WTC11 (cell line): ENCODE measurements at regions not wholly inside any gene's neighbourhood (a gene's known extent, or its start where the extent isn't known, plus 50 kb on each side); places are given as distances from the start of the nearest gene placed in this dataset.

ENCODE experiments used
- ATAC-seq: fragments of 200-7000 bp; cut with Tn5 transposase; 2 replicates; pipeline ENCODE4 v1.10.0; 2021; ENCODE audit warnings: mild to moderate bottlenecking, moderate library complexity
- CTCF ChIA-PET: fragments of 300-600 bp; sonication (Branson Sonifier 250); formaldehyde crosslinking; loops from one replicate; lab custom pipeline; 2021; ENCODE audit warnings: antibody characterized with exemption; lab: Charles Lee
- POLR2A ChIA-PET: fragments of 350-600 bp; sonication (Branson Sonifier 250); formaldehyde crosslinking; loops from one replicate; lab custom pipeline; 2021; ENCODE audit warnings: antibody characterized with exemption; lab: Charles Lee
- DNase-seq: peaks from one replicate; pipeline ENCODE4 v3.0.0; 2021; ENCODE audit warnings: low spot score
- H3K27ac Mint-ChIP-seq: 2 replicates; pipeline ENCODE4 v1.8.0; 2021; ENCODE audit warnings: mixed read lengths
- H3K27me3 Mint-ChIP-seq: 2 replicates; pipeline ENCODE4 v1.8.0; 2021; ENCODE audit warnings: low read depth, mild to moderate bottlenecking, moderate library complexity, mixed read lengths
- H3K36me3 Mint-ChIP-seq: 2 replicates; pipeline ENCODE4 v1.8.0; 2021; ENCODE audit warnings: mixed read lengths
- H3K4me1 Mint-ChIP-seq: 2 replicates; pipeline ENCODE4 v1.8.0; 2022; ENCODE audit warnings: mixed read lengths
- H3K4me3 Mint-ChIP-seq: 2 replicates; pipeline ENCODE4 v1.8.0; 2021; ENCODE audit warnings: mild to moderate bottlenecking, moderate library complexity, mixed read lengths
- H3K9me3 Mint-ChIP-seq: 2 replicates; pipeline ENCODE4 v1.8.0; 2021; ENCODE audit warnings: mixed read lengths
- AR ChIP-seq: fragments of 250-450 bp; sonication (Bioruptor Pico); IDR thresholded peaks from 2 replicates; pipeline ENCODE4 v1.9.0; 2021; ENCODE audit warnings: mild to moderate bottlenecking
- CREB1 ChIP-seq: sonication (generic); formaldehyde crosslinking; IDR thresholded peaks from 2 replicates; pipeline ENCODE4 v1.8.0; 2023; ENCODE audit warnings: mild to moderate bottlenecking, missing genetic modification reagents
- GABPB1 ChIP-seq: sonication (generic); formaldehyde crosslinking; IDR thresholded peaks from 2 replicates; pipeline ENCODE4 v1.8.1; 2023; ENCODE audit warnings: mild to moderate bottlenecking, missing genetic modification reagents
- MXD4 ChIP-seq: fragments of 250-450 bp; sonication (Bioruptor Pico); IDR thresholded peaks from 2 replicates; pipeline ENCODE4 v1.8.0; 2021; ENCODE audit warnings: mild to moderate bottlenecking, moderate library complexity, borderline replicate concordance
- PRDM15 ChIP-seq: sonication (generic); formaldehyde crosslinking; IDR thresholded peaks from 2 replicates; pipeline ENCODE4 v1.8.0; 2022; ENCODE audit warnings: missing genetic modification reagents
- RELA ChIP-seq: sonication (generic); formaldehyde crosslinking; IDR thresholded peaks from 2 replicates; pipeline ENCODE4 v1.8.1; 2022; ENCODE audit warnings: missing genetic modification reagents, mild to moderate bottlenecking, borderline replicate concordance
- RORB ChIP-seq: fragments of 250-450 bp; sonication (Bioruptor Pico); IDR thresholded peaks from 2 replicates; pipeline ENCODE4 v1.9.0; 2021; ENCODE audit warnings: mild to moderate bottlenecking
- SMAD3 ChIP-seq: sonication (generic); formaldehyde crosslinking; IDR thresholded peaks from 2 replicates; pipeline ENCODE4 v1.8.0; 2022; ENCODE audit warnings: missing genetic modification reagents, mild to moderate bottlenecking, borderline replicate concordance
- SOX15 ChIP-seq: fragments of 250-450 bp; sonication (Bioruptor Pico); IDR thresholded peaks from 2 replicates; pipeline ENCODE4 v1.9.0; 2021; ENCODE audit warnings: mild to moderate bottlenecking
- SP1 ChIP-seq: sonication (generic); formaldehyde crosslinking; conservative IDR thresholded peaks from 2 replicates; pipeline ENCODE4 v1.8.1; 2022; ENCODE audit warnings: missing genetic modification reagents
- USF1 ChIP-seq: sonication (generic); formaldehyde crosslinking; IDR thresholded peaks from 2 replicates; pipeline ENCODE4 v1.8.0; 2022; ENCODE audit warnings: mild to moderate bottlenecking, missing genetic modification reagents
- ZNF263 ChIP-seq: sonication (generic); formaldehyde crosslinking; IDR thresholded peaks from 2 replicates; pipeline ENCODE4 v1.8.1; 2022; ENCODE audit warnings: low read depth, mild to moderate bottlenecking, moderate library complexity, missing genetic modification reagents
- ZNF317 ChIP-seq: sonication (generic); formaldehyde crosslinking; IDR thresholded peaks from 2 replicates; pipeline ENCODE4 v1.8.1; 2023; ENCODE audit warnings: low read depth, mild to moderate bottlenecking, moderate library complexity, missing genetic modification reagents, borderline replicate concordance
- ZNF425 ChIP-seq: fragments of 250-450 bp; sonication (Bioruptor Pico); conservative IDR thresholded peaks from 2 replicates; pipeline ENCODE4 v1.9.0; 2021; ENCODE audit warnings: mild to moderate bottlenecking
- TF ChIP-seq, protein P1 (sequence below): sonication (generic); formaldehyde crosslinking; IDR thresholded peaks from 2 replicates; pipeline ENCODE4 v1.8.0; 2023; ENCODE audit warnings: missing genetic modification reagents, mild to moderate bottlenecking, borderline replicate concordance
- TF ChIP-seq, protein P2 (sequence below): fragments of 250-450 bp; sonication (Bioruptor Pico); IDR thresholded peaks from 2 replicates; pipeline ENCODE4 v1.9.0; 2021; ENCODE audit warnings: moderate library complexity, mild to moderate bottlenecking, inconsistent platforms, borderline replicate concordance

GRCh38 chr16:48822431-48822830, 212.5 kb upstream of the N4BP1 start:
- no peak overlapping the region for H3K27ac Mint-ChIP-seq
- no peaks in the 10 kb centered on the region for H3K27me3 Mint-ChIP-seq
- ChIA-PET CTCF (interaction anchor here (0.9 kb wide), 1 partner anchor 9 kb away, joined by 3 read pairs; no protein-coding TSS in a partner anchor), POLR2A (no interaction called here)
- no peaks in the 10 kb centered on the region for H3K4me1 Mint-ChIP-seq
- H3K9me3 Mint-ChIP-seq, result peaks cover 5% of the 10 kb centered on the region; the same call in 1 of the 2 replicates
- no peak for TF ChIP-seq CREB1 (CRISPR knock-in tag)
- TF ChIP-seq PRDM15 (CRISPR knock-in tag), result no peak
- no peak for TF ChIP-seq SOX15 (CRISPR knock-in tag)
- TF ChIP-seq MXD4 (CRISPR knock-in tag), result no peak
- no peak for TF ChIP-seq USF1 (CRISPR knock-in tag)
- TF ChIP-seq AR (CRISPR knock-in tag), result no peak
- TF ChIP-seq, protein P1, sequence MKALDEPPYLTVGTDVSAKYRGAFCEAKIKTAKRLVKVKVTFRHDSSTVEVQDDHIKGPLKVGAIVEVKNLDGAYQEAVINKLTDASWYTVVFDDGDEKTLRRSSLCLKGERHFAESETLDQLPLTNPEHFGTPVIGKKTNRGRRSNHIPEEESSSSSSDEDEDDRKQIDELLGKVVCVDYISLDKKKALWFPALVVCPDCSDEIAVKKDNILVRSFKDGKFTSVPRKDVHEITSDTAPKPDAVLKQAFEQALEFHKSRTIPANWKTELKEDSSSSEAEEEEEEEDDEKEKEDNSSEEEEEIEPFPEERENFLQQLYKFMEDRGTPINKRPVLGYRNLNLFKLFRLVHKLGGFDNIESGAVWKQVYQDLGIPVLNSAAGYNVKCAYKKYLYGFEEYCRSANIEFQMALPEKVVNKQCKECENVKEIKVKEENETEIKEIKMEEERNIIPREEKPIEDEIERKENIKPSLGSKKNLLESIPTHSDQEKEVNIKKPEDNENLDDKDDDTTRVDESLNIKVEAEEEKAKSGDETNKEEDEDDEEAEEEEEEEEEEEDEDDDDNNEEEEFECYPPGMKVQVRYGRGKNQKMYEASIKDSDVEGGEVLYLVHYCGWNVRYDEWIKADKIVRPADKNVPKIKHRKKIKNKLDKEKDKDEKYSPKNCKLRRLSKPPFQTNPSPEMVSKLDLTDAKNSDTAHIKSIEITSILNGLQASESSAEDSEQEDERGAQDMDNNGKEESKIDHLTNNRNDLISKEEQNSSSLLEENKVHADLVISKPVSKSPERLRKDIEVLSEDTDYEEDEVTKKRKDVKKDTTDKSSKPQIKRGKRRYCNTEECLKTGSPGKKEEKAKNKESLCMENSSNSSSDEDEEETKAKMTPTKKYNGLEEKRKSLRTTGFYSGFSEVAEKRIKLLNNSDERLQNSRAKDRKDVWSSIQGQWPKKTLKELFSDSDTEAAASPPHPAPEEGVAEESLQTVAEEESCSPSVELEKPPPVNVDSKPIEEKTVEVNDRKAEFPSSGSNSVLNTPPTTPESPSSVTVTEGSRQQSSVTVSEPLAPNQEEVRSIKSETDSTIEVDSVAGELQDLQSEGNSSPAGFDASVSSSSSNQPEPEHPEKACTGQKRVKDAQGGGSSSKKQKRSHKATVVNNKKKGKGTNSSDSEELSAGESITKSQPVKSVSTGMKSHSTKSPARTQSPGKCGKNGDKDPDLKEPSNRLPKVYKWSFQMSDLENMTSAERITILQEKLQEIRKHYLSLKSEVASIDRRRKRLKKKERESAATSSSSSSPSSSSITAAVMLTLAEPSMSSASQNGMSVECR (CRISPR knock-in tag), result no peak
- TF ChIP-seq SP1 (CRISPR knock-in tag), result no peak
- TF ChIP-seq SMAD3 (CRISPR knock-in tag), result no peak
- TF ChIP-seq GABPB1, result no peak
- TF ChIP-seq, protein P2, sequence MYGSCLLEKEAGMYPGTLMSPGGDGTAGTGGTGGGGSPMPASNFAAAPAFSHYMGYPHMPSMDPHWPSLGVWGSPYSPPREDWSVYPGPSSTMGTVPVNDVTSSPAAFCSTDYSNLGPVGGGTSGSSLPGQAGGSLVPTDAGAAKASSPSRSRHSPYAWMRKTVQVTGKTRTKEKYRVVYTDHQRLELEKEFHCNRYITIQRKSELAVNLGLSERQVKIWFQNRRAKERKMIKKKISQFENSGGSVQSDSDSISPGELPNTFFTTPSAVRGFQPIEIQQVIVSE (CRISPR knock-in tag), result no peak
- no peak for TF ChIP-seq ZNF263
- TF ChIP-seq RELA, result no peak
- H3K4me3 Mint-ChIP-seq, result no peak overlapping the region
- no peak for DNase-seq
- no peaks in the 10 kb centered on the region for H3K36me3 Mint-ChIP-seq
- no peak for ATAC-seq

DNA sequence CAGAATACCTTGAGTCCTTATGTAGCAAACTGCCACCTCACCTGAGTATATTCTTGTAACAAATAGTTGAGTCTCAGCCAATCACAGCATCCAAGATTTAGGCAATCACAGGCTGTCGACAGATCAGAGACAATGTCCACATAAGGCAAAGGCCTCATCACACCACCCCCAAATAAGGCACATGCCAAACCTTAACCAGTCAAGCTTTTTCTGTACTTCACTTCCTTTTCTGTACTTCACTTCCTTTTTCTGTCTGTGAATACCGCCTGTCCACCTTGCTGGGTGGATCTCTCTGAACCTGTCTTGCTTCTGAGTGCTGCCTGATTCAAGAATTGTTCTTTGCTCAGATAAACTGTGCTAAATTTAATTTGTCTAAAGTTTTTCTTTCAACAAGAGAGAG, 210.4 kb upstream of the N4BP1 start:
- CTCF ChIA-PET, result no interaction called here

More for the DNA sequence above, 210.4 kb upstream of the N4BP1 start:
- Mint-ChIP-seq H3K27me3 (no peaks in the 10 kb centered on the region), H3K27ac (no peak overlapping the region), H3K9me3 (peaks cover 5% of the 10 kb centered on the region; the same call in 1 of the 2 replicates), H3K36me3 (no peaks in the 10 kb centered on the region), H3K4me3 (no peak overlapping the region), H3K4me1 (no peaks in the 10 kb centered on the region)
- ATAC-seq (no peak), DNase-seq (no peak)
- no peak for TF ChIP-seq ZNF425
- TF ChIP-seq SOX15 (CRISPR knock-in tag), result no peak
- TF ChIP-seq RORB (CRISPR knock-in tag), result no peak
- TF ChIP-seq ZNF317 (CRISPR knock-in tag), result no peak
- POLR2A ChIA-PET, result no interaction called here
